H1 (cell line): ENCODE measurements at regions not wholly inside any gene's neighbourhood (a gene's known extent, or its start where the extent isn't known, plus 50 kb on each side); places are given as distances from the start of the nearest gene placed in this dataset.

ENCODE experiments used
- CTCF ChIA-PET: fragments of 300-600 bp; sonication (Branson Sonifier 250); formaldehyde crosslinking; loops from one replicate; lab custom pipeline; 2021; ENCODE audit not compliant: partially characterized antibody; lab: Charles Lee
- POLR2A ChIA-PET: fragments of 300-600 bp; sonication (Branson Sonifier 250); formaldehyde crosslinking; loops from one replicate; lab custom pipeline; 2021; ENCODE audit warnings: inconsistent platforms; ENCODE audit not compliant: partially characterized antibody; lab: Charles Lee
- DNase-seq, 2 experiments: peaks; one replicate each; pipeline versions ENCODE4 v3.0.0 to v3.0.0-alpha.2; 2010 to 2022; ENCODE audit warnings: low spot score in 2 of 2, low read depth in 1 of 2, mixed read lengths in 1 of 2
- FAIRE-seq: peaks from 2 replicates; lab custom pipeline; 2011; peaks lifted over from hg19 to GRCh38; lab: Jason Lieb, UNC
- H2AFZ ChIP-seq: 2 replicates; pipeline ENCODE4 v1.8.1; 2012; ENCODE audit warnings: low read length, inconsistent platforms
- H2AK5ac ChIP-seq: 2 replicates; pipeline ENCODE4 v1.6.1; 2013; ENCODE audit warnings: low read depth, low read length
- H2BK120ac ChIP-seq: replicated peaks from 2 replicates; pipeline ENCODE3; 2013; ENCODE audit warnings: low read depth, low read length, inconsistent platforms
- H2BK12ac ChIP-seq: 2 replicates; pipeline ENCODE4 v1.6.1; 2013; ENCODE audit warnings: low read depth, low read length
- H2BK15ac ChIP-seq: 2 replicates; pipeline ENCODE4 v1.6.1; 2013; ENCODE audit warnings: low read length
- H2BK20ac ChIP-seq: 2 replicates; pipeline ENCODE4 v1.6.1; 2013; ENCODE audit warnings: low read length
- H2BK5ac ChIP-seq: 2 replicates; pipeline ENCODE4 v1.6.1; 2013; ENCODE audit warnings: low read depth, low read length
- H3K14ac ChIP-seq: 2 replicates; pipeline ENCODE4 v1.6.1; 2013; ENCODE audit warnings: inconsistent platforms; ENCODE audit not compliant: insufficient read length
- H3K18ac ChIP-seq: 2 replicates; pipeline ENCODE4 v1.6.1; 2013; ENCODE audit warnings: low read length; ENCODE audit errors: extremely low read depth
- H3K23ac ChIP-seq: 2 replicates; pipeline ENCODE4 v1.6.1; 2013; ENCODE audit warnings: inconsistent platforms; ENCODE audit not compliant: insufficient read length
- H3K23me2 ChIP-seq: 2 replicates; pipeline ENCODE4 v1.6.1; 2013; ENCODE audit warnings: low read depth, low read length
- H3K27ac ChIP-seq: 2 replicates; pipeline ENCODE4 v1.6.1; 2011; ENCODE audit warnings: low read depth, low read length, inconsistent platforms
- H3K27me3 ChIP-seq, 4 experiments: replicated peaks in 1 of 4; 1 replicate in 1 of 4; 2 replicates in 3 of 4; pipeline versions ENCODE4 v1.6.1 to v1.8.1; 2011 to 2013; ENCODE audit warnings: low read length in 3 of 4, mild to moderate bottlenecking in 3 of 4, inconsistent platforms in 2 of 4, mixed read lengths in 2 of 4, moderate library complexity in 1 of 4; ENCODE audit not compliant: control insufficient read depth in 3 of 4, insufficient read depth in 3 of 4; ENCODE audit errors: extremely low read depth in 1 of 4
- H3K36me3 ChIP-seq, 4 experiments: 2 replicates each; pipeline versions ENCODE4 v1.6.1 to v1.8.1; 2011 to 2013; ENCODE audit warnings: mild to moderate bottlenecking in 4 of 4, low read length in 3 of 4, moderate library complexity in 2 of 4, control low read depth in 1 of 4, inconsistent platforms in 1 of 4; ENCODE audit not compliant: insufficient read depth in 4 of 4, control insufficient read depth in 2 of 4
- H3K4ac ChIP-seq: replicated peaks from 2 replicates; pipeline ENCODE3; 2013; ENCODE audit warnings: low read length, low read depth, mixed read lengths, inconsistent platforms; ENCODE audit not compliant: insufficient read length
- H3K4me1 ChIP-seq, 4 experiments: replicated peaks in 1 of 4; 1 replicate in 1 of 4; 2 replicates in 3 of 4; pipeline versions ENCODE4 v1.6.1 to v1.8.1; 2011 to 2013; ENCODE audit warnings: low read length in 3 of 4, inconsistent platforms in 2 of 4, mixed read lengths in 1 of 4; ENCODE audit not compliant: insufficient read depth in 4 of 4, control insufficient read depth in 3 of 4
- H3K4me2 ChIP-seq, 2 experiments: 2 replicates each; pipeline versions ENCODE4 v1.6.1 to v1.8.1; 2011 to 2013; ENCODE audit warnings: low read depth in 2 of 2, low read length in 2 of 2, control low read depth in 1 of 2, inconsistent platforms in 1 of 2, mild to moderate bottlenecking in 1 of 2; ENCODE audit not compliant: insufficient read depth in 1 of 2
- H3K4me3 ChIP-seq, 4 experiments: fragments of 200-600, 300-600 bp in 1 of 4; sonication (generic), shearing (Covaris generic), sonication (Bioruptor Twin) in 1 of 4; 2 replicates each; pipeline versions ENCODE4 v1.5.1 to v1.8.1; 2011 to 2016; ENCODE audit warnings: low read length in 4 of 4, low read depth in 3 of 4, control low read depth in 2 of 4, inconsistent platforms in 2 of 4, mild to moderate bottlenecking in 2 of 4, mixed read lengths in 1 of 4, moderate library complexity in 1 of 4; ENCODE audit not compliant: insufficient read depth in 2 of 4; ENCODE audit errors: extremely low read depth in 1 of 4
- H3K56ac ChIP-seq: replicated peaks from 2 replicates; pipeline ENCODE3; 2013; ENCODE audit warnings: low read depth, mild to moderate bottlenecking, mixed read lengths, low read length, inconsistent platforms; ENCODE audit not compliant: insufficient read length
- H3K79me1 ChIP-seq: 2 replicates; pipeline ENCODE4 v1.6.1; 2013; ENCODE audit warnings: low read depth, low read length, control low read depth
- H3K79me2 ChIP-seq, 2 experiments: 2 replicates each; pipeline versions ENCODE4 v1.6.1 to v1.8.1; 2012 to 2013; ENCODE audit warnings: low read length in 2 of 2, mild to moderate bottlenecking in 2 of 2, inconsistent platforms in 1 of 2; ENCODE audit not compliant: insufficient read depth in 2 of 2, control insufficient read depth in 1 of 2
- H3K9ac ChIP-seq, 4 experiments: replicated peaks in 1 of 4; 1 replicate in 1 of 4; 2 replicates in 3 of 4; pipeline versions ENCODE4 v1.6.1 to v1.8.1; 2011 to 2013; ENCODE audit warnings: low read depth in 3 of 4, low read length in 3 of 4, control low read depth in 2 of 4, mild to moderate bottlenecking in 2 of 4, moderate library complexity in 2 of 4, inconsistent platforms in 1 of 4; ENCODE audit errors: extremely low read depth in 1 of 4
- H3K9me3 ChIP-seq, 2 experiments: 2 replicates each; pipeline versions ENCODE4 v1.6.1 to v1.8.1; 2012 to 2013; ENCODE audit warnings: mild to moderate bottlenecking in 2 of 2, moderate library complexity in 2 of 2, control low read depth in 1 of 2, inconsistent platforms in 1 of 2, low read depth in 1 of 2, low read length in 1 of 2, mixed read lengths in 1 of 2; ENCODE audit not compliant: insufficient read depth in 2 of 2
- H4K20me1 ChIP-seq, 2 experiments: replicated peaks in 1 of 2; 2 replicates each; pipeline versions ENCODE3 to v1.8.1; 2011 to 2013; ENCODE audit warnings: inconsistent platforms in 2 of 2, low read length in 2 of 2, mild to moderate bottlenecking in 1 of 2; ENCODE audit not compliant: insufficient read depth in 2 of 2, control insufficient read depth in 1 of 2
- H4K5ac ChIP-seq: 2 replicates; pipeline ENCODE4 v1.6.1; 2013; ENCODE audit warnings: low read length, low read depth, mixed read lengths, inconsistent platforms; ENCODE audit not compliant: insufficient read length
- H4K8ac ChIP-seq: 2 replicates; pipeline ENCODE4 v1.8.0; 2013; ENCODE audit warnings: mild to moderate bottlenecking, moderate library complexity, low read length, inconsistent platforms; ENCODE audit not compliant: insufficient read depth; ENCODE audit errors: extremely low read depth
- H4K91ac ChIP-seq: replicated peaks from 2 replicates; pipeline ENCODE3; 2013; ENCODE audit warnings: low read length, mixed read lengths, inconsistent platforms; ENCODE audit not compliant: insufficient read length
- CBX5 ChIP-seq: fragments of 300-800, 300-1000 bp; sonication (generic); IDR thresholded peaks from 2 replicates; pipeline ENCODE4 v1.7.1; 2016; ENCODE audit warnings: antibody characterized with exemption, low read length, low read depth
- CEBPB ChIP-seq: IDR thresholded peaks from 2 replicates; pipeline ENCODE4 v1.6.1; 2012; ENCODE audit warnings: low read depth, low read length
- CTCF ChIP-seq, 3 experiments: IDR thresholded peaks; 1 replicate in 2 of 3; 2 replicates in 1 of 3; pipeline versions ENCODE4 v1.5.1 to v1.6.1; 2011; ENCODE audit warnings: low read length in 3 of 3, mild to moderate bottlenecking in 3 of 3, inconsistent platforms in 2 of 3, low read depth in 1 of 3, moderate library complexity in 1 of 3; ENCODE audit not compliant: insufficient read depth in 1 of 3; ENCODE audit errors: control extremely low read depth in 1 of 3
- EP300 ChIP-seq, 2 experiments: IDR thresholded peaks; 1 replicate in 1 of 2; 2 replicates in 1 of 2; pipeline ENCODE4 v1.6.1; 2011 to 2012; ENCODE audit warnings: low read depth in 2 of 2, low read length in 2 of 2, mild to moderate bottlenecking in 2 of 2, borderline replicate concordance in 1 of 2, inconsistent platforms in 1 of 2, moderate library complexity in 1 of 2
- GTF2F1 ChIP-seq: IDR thresholded peaks from 2 replicates; pipeline ENCODE4 v1.6.1; 2012; ENCODE audit warnings: low read depth, low read length, improper control_type of control experiment, borderline replicate concordance
- HDAC2 ChIP-seq, 2 experiments: fragments of 300-600 bp in 1 of 2; sonication (generic) in 1 of 2; IDR thresholded peaks; 2 replicates each; pipeline ENCODE4 v1.6.1; 2011 to 2012; ENCODE audit warnings: low read depth in 2 of 2, low read length in 2 of 2, mild to moderate bottlenecking in 2 of 2, moderate library complexity in 2 of 2, borderline replicate concordance in 1 of 2, inconsistent platforms in 1 of 2
- JUND ChIP-seq: IDR thresholded peaks from 2 replicates; pipeline ENCODE4 v1.6.1; 2011; ENCODE audit warnings: mild to moderate bottlenecking, improper control_type of control experiment, low read length
- PHF8 ChIP-seq: fragments of 200-600 bp; sonication (generic); conservative IDR thresholded peaks from 2 replicates; pipeline ENCODE4 v1.7.1; 2012; ENCODE audit warnings: low read depth, mild to moderate bottlenecking, inconsistent platforms, low read length, moderate library complexity
- POU5F1 ChIP-seq: IDR thresholded peaks from 2 replicates; pipeline ENCODE4 v1.6.1; 2011; ENCODE audit warnings: low read depth, mild to moderate bottlenecking, low read length, moderate library complexity
- SUZ12 ChIP-seq: fragments of 200-600 bp; sonication (generic); IDR thresholded peaks from 2 replicates; pipeline ENCODE4 v1.6.1; 2012; ENCODE audit warnings: mild to moderate bottlenecking, inconsistent platforms, low read length, moderate library complexity, mixed read lengths
- TF ChIP-seq, protein P1 (sequence below): IDR thresholded peaks from 2 replicates; pipeline ENCODE4 v1.6.1; 2012; ENCODE audit warnings: low read length, inconsistent platforms

GRCh38 chr16:51705142-51705541 is 554.1 kb upstream of the SALL1 start:
- H3K79me1 ChIP-seq = no peaks in the 10 kb centered on the region
- H3K23ac ChIP-seq = no peak overlapping the region
- H3K9ac ChIP-seq = no peak overlapping the region
- no peaks in the 10 kb centered on the region for H3K23me2 ChIP-seq
- H2BK15ac ChIP-seq = no peak overlapping the region
- H3K9me3 ChIP-seq = no peaks in the 10 kb centered on the region; a peak in 1 of 4 replicates
- no peak overlapping the region for H3K56ac ChIP-seq
- H4K5ac ChIP-seq = no peak overlapping the region
- no peak overlapping the region for H3K27ac ChIP-seq
- H3K36me3 ChIP-seq = no peaks in the 10 kb centered on the region
- H2BK120ac ChIP-seq = no peak overlapping the region
- no peak overlapping the region for H4K91ac ChIP-seq
- H2BK20ac ChIP-seq = no peak overlapping the region
- H2BK5ac ChIP-seq = no peak overlapping the region
- POLR2A ChIA-PET = no interaction called here
- no peak overlapping the region for H3K4me2 ChIP-seq
- no peak for FAIRE-seq
- H2AK5ac ChIP-seq = no peak overlapping the region
- H2BK12ac ChIP-seq = no peak overlapping the region
- no peak overlapping the region for H4K8ac ChIP-seq
- DNase-seq = no peak
- H2AFZ ChIP-seq = no peak overlapping the region
- H3K18ac ChIP-seq = no peak overlapping the region
- no peak overlapping the region for H3K14ac ChIP-seq
- H3K4me1 ChIP-seq = peaks cover 0 to 5% (median 0%) of the 10 kb centered on the region in 4 experiments; a peak in 2 of 7 replicates
- no peaks in the 10 kb centered on the region for H4K20me1 ChIP-seq
- no peak overlapping the region for H3K4ac ChIP-seq
- no peaks in the 10 kb centered on the region for H3K79me2 ChIP-seq
- no peak overlapping the region for H3K4me3 ChIP-seq
- CTCF ChIA-PET = no interaction called here
- no peaks in the 10 kb centered on the region for H3K27me3 ChIP-seq
- TF ChIP-seq, protein P1, sequence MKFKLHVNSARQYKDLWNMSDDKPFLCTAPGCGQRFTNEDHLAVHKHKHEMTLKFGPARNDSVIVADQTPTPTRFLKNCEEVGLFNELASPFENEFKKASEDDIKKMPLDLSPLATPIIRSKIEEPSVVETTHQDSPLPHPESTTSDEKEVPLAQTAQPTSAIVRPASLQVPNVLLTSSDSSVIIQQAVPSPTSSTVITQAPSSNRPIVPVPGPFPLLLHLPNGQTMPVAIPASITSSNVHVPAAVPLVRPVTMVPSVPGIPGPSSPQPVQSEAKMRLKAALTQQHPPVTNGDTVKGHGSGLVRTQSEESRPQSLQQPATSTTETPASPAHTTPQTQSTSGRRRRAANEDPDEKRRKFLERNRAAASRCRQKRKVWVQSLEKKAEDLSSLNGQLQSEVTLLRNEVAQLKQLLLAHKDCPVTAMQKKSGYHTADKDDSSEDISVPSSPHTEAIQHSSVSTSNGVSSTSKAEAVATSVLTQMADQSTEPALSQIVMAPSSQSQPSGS = no peak
- no peak for TF ChIP-seq POU5F1
- TF ChIP-seq CBX5 = no peak
- TF ChIP-seq GTF2F1 = no peak
- no peak for TF ChIP-seq CTCF (IDR thresholded peaks at IDR 0.05; ENCODE audit: control extremely low read depth in 1 of 3, insufficient read depth in 1 of 3, low read depth in 1 of 3, low read length in 3 of 3)
- no peak for TF ChIP-seq SUZ12
- no peak for TF ChIP-seq HDAC2 (IDR thresholded peaks at IDR 0.05; ENCODE audit: borderline replicate concordance in 1 of 2, low read depth in 2 of 2, low read length in 2 of 2)
- no peak for TF ChIP-seq JUND
- TF ChIP-seq PHF8 = no peak
- TF ChIP-seq CEBPB = no peak
- TF ChIP-seq EP300 (IDR thresholded peaks at IDR 0.05; ENCODE audit: borderline replicate concordance in 1 of 2, low read depth in 2 of 2, low read length in 2 of 2) = no peak
